GM12878 (cell line): ENCODE measurements at regions not wholly inside any gene's neighbourhood (a gene's known extent, or its start where the extent isn't known, plus 50 kb on each side); places are given as distances from the start of the nearest gene placed in this dataset.
A peak's percentile ranks its signal among the peaks of the same experiment; 100 is the strongest.

Experiments
- ATAC-seq: fragments of 200-7000 bp; cut with Tn5 transposase; 3 replicates; pipeline ENCODE4 v1.9.1; 2020; ENCODE audit warnings: mild to moderate bottlenecking, moderate library complexity
- BruUV-seq: library from RNA; stranded (reverse); fragments of 400-500 nt; replicated peaks from 2 replicates; lab custom pipeline; 2021; lab: Mats Ljungman, UMichigan
- CTCF ChIA-PET: fragments of 300-600 bp; sonication (Branson Sonifier 250); formaldehyde crosslinking; extraction: SDS; loops from one replicate; lab custom pipeline; 2021; ENCODE audit warnings: inconsistent platforms; lab: Yijun Ruan, JAX
- POLR2A ChIA-PET: fragments of 350-600 bp; formaldehyde crosslinking; extraction: SDS; loops from one replicate; lab custom pipeline; 2021; ENCODE audit warnings: inconsistent platforms; lab: Charles Lee
- RAD21 ChIA-PET: fragments of 300-600 bp; sonication (Branson Sonifier 250); formaldehyde crosslinking; loops from one replicate; lab custom pipeline; 2023; ENCODE audit warnings: antibody characterized with exemption; ENCODE audit not compliant: unreplicated experiment; lab: Charles Lee
- SMC1A ChIA-PET: fragments of 300-600 bp; sonication (Branson Sonifier 250); formaldehyde crosslinking; loops from one replicate; lab custom pipeline; 2023; ENCODE audit not compliant: unreplicated experiment, uncharacterized antibody; lab: Charles Lee
- DNase-seq: peaks from one replicate; pipeline ENCODE4 v3.0.0-alpha.2; 2011; ENCODE audit warnings: low read depth, low spot score
- FAIRE-seq: peaks from 3 replicates; lab custom pipeline; 2011; peaks lifted over from hg19 to GRCh38; lab: Jason Lieb, UNC
- H2AFZ ChIP-seq: 2 replicates; pipeline ENCODE4 v1.6.0; 2011; ENCODE audit warnings: low read depth, low read length, control low read depth; ENCODE audit not compliant: control insufficient read depth
- H3K27ac ChIP-seq: 2 replicates; pipeline ENCODE4 v1.5.1; 2011; ENCODE audit warnings: control low read depth; ENCODE audit not compliant: control insufficient read depth, insufficient read depth
- H3K27me3 ChIP-seq, 2 experiments: replicated peaks in 1 of 2; 2 replicates each; pipeline versions ENCODE4 v1.6.0 to v1.6.1; 2011; ENCODE audit warnings: low read length in 1 of 2; ENCODE audit not compliant: control insufficient read depth in 2 of 2, insufficient read depth in 2 of 2
- H3K36me3 ChIP-seq, 2 experiments: 2 replicates each; pipeline ENCODE4 v1.5.1; 2011; ENCODE audit warnings: low read length in 1 of 2; ENCODE audit not compliant: control insufficient read depth in 2 of 2, insufficient read depth in 2 of 2
- H3K4me1 ChIP-seq: 2 replicates; pipeline ENCODE4 v1.6.1; 2011; ENCODE audit warnings: mild to moderate bottlenecking, low read length, moderate library complexity, mixed read lengths; ENCODE audit not compliant: control insufficient read depth, insufficient read depth
- H3K4me2 ChIP-seq: 2 replicates; pipeline ENCODE4 v1.6.0; 2011; ENCODE audit warnings: control low read depth; ENCODE audit not compliant: control insufficient read depth, insufficient read depth
- H3K4me3 ChIP-seq: fragments of 200-600 bp; sonication (generic); 2 replicates; pipeline ENCODE4 v1.5.1; 2016
- H3K79me2 ChIP-seq: 2 replicates; pipeline ENCODE4 v1.6.0; 2011; ENCODE audit warnings: low read length; ENCODE audit not compliant: control insufficient read depth, insufficient read depth
- H3K9ac ChIP-seq: 2 replicates; pipeline ENCODE4 v1.8.0; 2011; ENCODE audit warnings: low read length, control low read depth, mixed read lengths; ENCODE audit not compliant: control insufficient read depth, insufficient read depth
- H3K9me3 ChIP-seq: replicated peaks from 3 replicates; pipeline ENCODE4 v1.5.1; 2011; ENCODE audit warnings: mild to moderate bottlenecking, low read length; ENCODE audit not compliant: control insufficient read depth, insufficient read depth
- H4K20me1 ChIP-seq: 2 replicates; pipeline ENCODE4 v1.6.0; 2011; ENCODE audit not compliant: control insufficient read depth, insufficient read depth
- BACH1 ChIP-seq: fragments of 450-650 bp; IDR thresholded peaks from 2 replicates; pipeline ENCODE4 v1.6.1; 2017; ENCODE audit warnings: mild to moderate bottlenecking, borderline replicate concordance
- CBFB ChIP-seq: IDR thresholded peaks from 2 replicates; pipeline ENCODE4 v1.6.1; 2016; ENCODE audit warnings: antibody characterized with exemption, low read depth
- CREM ChIP-seq: IDR thresholded peaks from 2 replicates; pipeline ENCODE4 v1.6.1; 2014; ENCODE audit warnings: antibody characterized with exemption, low read depth
- IKZF2 ChIP-seq, 2 experiments: fragments of 450-650 bp; IDR thresholded peaks; 2 replicates each; pipeline ENCODE4 v1.6.1; 2017; ENCODE audit warnings: mild to moderate bottlenecking in 2 of 2, moderate library complexity in 2 of 2
- MTA2 ChIP-seq: fragments of 450-650 bp; IDR thresholded peaks from 2 replicates; pipeline ENCODE4 v1.6.1; 2016; ENCODE audit warnings: low read depth, mild to moderate bottlenecking, moderate library complexity
- POU2F2 ChIP-seq: IDR thresholded peaks from 3 replicates; pipeline ENCODE4 v1.6.1; 2011; ENCODE audit warnings: low read depth, mild to moderate bottlenecking, low read length, borderline replicate concordance
- SKIL ChIP-seq: fragments of 450-650 bp; IDR thresholded peaks from 2 replicates; pipeline ENCODE4 v1.6.1; 2017; ENCODE audit warnings: mild to moderate bottlenecking, low read depth, inconsistent platforms; ENCODE audit not compliant: poor library complexity, severe bottlenecking
- SMAD1 ChIP-seq: fragments of 450-650 bp; IDR thresholded peaks from 2 replicates; pipeline ENCODE4 v1.6.1; 2018; ENCODE audit warnings: mild to moderate bottlenecking, low read depth; ENCODE audit not compliant: partially characterized antibody
- SMARCA5 ChIP-seq: fragments of 450-650 bp; IDR thresholded peaks from 2 replicates; pipeline ENCODE4 v1.6.1; 2017; ENCODE audit warnings: mild to moderate bottlenecking
- SPI1 ChIP-seq: IDR thresholded peaks from 2 replicates; pipeline ENCODE4 v1.6.1; 2011; ENCODE audit warnings: low read depth, mild to moderate bottlenecking, low read length, moderate library complexity, borderline replicate concordance; ENCODE audit not compliant: insufficient read depth
- TAF1 ChIP-seq: IDR thresholded peaks from 2 replicates; pipeline ENCODE4 v1.6.1; 2011; ENCODE audit warnings: mild to moderate bottlenecking, low read depth, low read length, borderline replicate concordance
- YY1 ChIP-seq: IDR thresholded peaks from 2 replicates; pipeline ENCODE4 v1.6.1; 2011; ENCODE audit warnings: low read depth, mild to moderate bottlenecking, low read length
- WGBS: methylation state at CpG from one replicate; pipeline ENCODE4 v1.1.6; 2016; ENCODE audit warnings: low lambda C conversion rate; ENCODE audit not compliant: insufficient replicate concordance, insufficient coverage; ENCODE audit errors: missing lambda C conversion rate; 5-methylcytosine and 5-hydroxymethylcytosine counted together
- in situ Hi-C: fragments of 300-500 bp; cut with MboI; formaldehyde crosslinking; loops from 9 replicates; pipeline ENCODE4 v1.14.3; 2018; ENCODE audit warnings: mixed read lengths
- intact Hi-C: fragments of 100-400 bp; cut with micrococcal nuclease; formaldehyde crosslinking; loops from one replicate; pipeline ENCODE4 v1.14.2; 2022; ENCODE audit not compliant: unreplicated experiment
- TF ChIP-seq, protein P1 (sequence below): fragments of 450-650 bp; IDR thresholded peaks from 2 replicates; pipeline ENCODE4 v1.6.1; 2016; ENCODE audit warnings: mild to moderate bottlenecking
- TF ChIP-seq, protein P2 (sequence below): fragments of 450-650 bp; IDR thresholded peaks from 2 replicates; pipeline ENCODE4 v1.6.1; 2017; ENCODE audit warnings: mild to moderate bottlenecking, moderate library complexity

DNA sequence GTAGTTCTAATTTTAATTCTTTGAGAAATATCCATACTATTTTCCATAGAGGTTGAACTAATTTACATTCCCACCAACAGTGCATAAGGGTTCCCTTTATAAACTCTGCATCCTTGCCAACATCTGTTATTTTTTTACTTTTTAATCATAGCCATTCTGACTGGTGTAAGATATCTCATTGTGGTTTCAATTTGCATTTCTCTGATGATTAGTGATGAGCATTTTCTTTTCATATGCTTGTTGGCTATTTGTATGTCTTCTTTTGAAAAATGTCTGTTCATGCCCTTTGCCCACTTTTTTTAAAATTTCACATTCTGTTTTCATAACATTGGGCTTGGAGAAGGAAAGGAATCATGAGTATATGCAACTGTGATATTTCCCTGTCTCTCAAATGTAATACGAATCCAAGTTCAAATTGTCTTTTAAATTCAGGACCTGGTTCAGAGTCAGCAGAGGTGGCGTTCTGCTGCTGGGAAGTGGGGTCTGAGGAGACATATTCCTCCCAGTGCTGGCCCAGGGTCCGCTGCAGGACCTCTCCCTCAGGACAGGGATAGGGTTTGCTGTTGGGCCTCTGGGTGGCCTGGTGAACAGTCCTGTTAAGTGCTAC is 81.2 kb upstream of the ETV6 start:
- CTCF ChIA-PET, result interaction anchor here (0.8 to 3.7 kb wide), 7 partner anchors 11 to 464 kb away, joined by 3 to 39 read pairs (median 6); no protein-coding TSS in a partner anchor
- POLR2A ChIA-PET, result interaction anchor here (0.9 to 4.1 kb wide), 6 partner anchors 11 to 192 kb away, joined by 3 to 42 read pairs (median 5); partner anchors contain the start of gene ETV6
- H3K9ac ChIP-seq, result peak overlapping the region; percentile 73
- SMC1A ChIA-PET, result interaction anchor here (0.6 to 5.4 kb wide), 12 partner anchors 8 to 464 kb away, joined by 3 to 84 read pairs (median 7); no protein-coding TSS in a partner anchor
- RAD21 ChIA-PET, result interaction anchor here (0.6 to 5.2 kb wide), 12 partner anchors 11 to 465 kb away, joined by 3 to 87 read pairs (median 4); no protein-coding TSS in a partner anchor
- H3K36me3 ChIP-seq, result no peaks in the 10 kb centered on the region
- DNase-seq (no peak), ATAC-seq (peak; percentile 28), FAIRE-seq (no peak)
- 7% methylated on average over 3 of the region's 3 CpGs for WGBS
- no TSS peak for BruUV-seq
- peak overlapping the region; percentile 88 for H3K4me2 ChIP-seq
- no peak overlapping the region for H2AFZ ChIP-seq
- H3K79me2 ChIP-seq, result peaks cover 2% of the 10 kb centered on the region
- H3K27me3 ChIP-seq, result no peaks in the 10 kb centered on the region
- peak overlapping the region; percentile 48 for H3K4me3 ChIP-seq
- intact Hi-C loops (loop anchor here (2.0 to 5.0 kb wide), 2 partner anchors 414 to 443 kb away; no protein-coding TSS in a partner anchor), in situ Hi-C loops (loop anchor here (5.0 to 25.0 kb wide), 4 partner anchors 269 to 1127 kb away; partner anchors contain the start of gene GPR19)
- peaks cover 2% of the 10 kb centered on the region; the same call in 2 of the 3 replicates for H3K9me3 ChIP-seq
- peak overlapping the region; percentile 98 for H3K27ac ChIP-seq
- peaks cover 52% of the 10 kb centered on the region for H3K4me1 ChIP-seq
- H4K20me1 ChIP-seq, result no peaks in the 10 kb centered on the region
- TF ChIP-seq SMAD1 (peak; percentile 42), SPI1 (no peak), SMARCA5 (peak; percentile 91), BACH1 (0 out of 2 replicates have a peak, but pooled peaks have one; percentile 11), IKZF2 (IDR thresholded peaks at IDR 0.05) (peak; percentile 6 to 48; a peak in 1 of 4 replicates), POU2F2 (peak; percentile 53; the same call in 1 of the 3 replicates), MTA2 (peak; percentile 5), YY1 (no peak), CREM (no peak), SKIL (peak; percentile 12), TAF1 (no peak), CBFB (no peak; the same call in 1 of the 2 replicates)
- TF ChIP-seq, protein P1, sequence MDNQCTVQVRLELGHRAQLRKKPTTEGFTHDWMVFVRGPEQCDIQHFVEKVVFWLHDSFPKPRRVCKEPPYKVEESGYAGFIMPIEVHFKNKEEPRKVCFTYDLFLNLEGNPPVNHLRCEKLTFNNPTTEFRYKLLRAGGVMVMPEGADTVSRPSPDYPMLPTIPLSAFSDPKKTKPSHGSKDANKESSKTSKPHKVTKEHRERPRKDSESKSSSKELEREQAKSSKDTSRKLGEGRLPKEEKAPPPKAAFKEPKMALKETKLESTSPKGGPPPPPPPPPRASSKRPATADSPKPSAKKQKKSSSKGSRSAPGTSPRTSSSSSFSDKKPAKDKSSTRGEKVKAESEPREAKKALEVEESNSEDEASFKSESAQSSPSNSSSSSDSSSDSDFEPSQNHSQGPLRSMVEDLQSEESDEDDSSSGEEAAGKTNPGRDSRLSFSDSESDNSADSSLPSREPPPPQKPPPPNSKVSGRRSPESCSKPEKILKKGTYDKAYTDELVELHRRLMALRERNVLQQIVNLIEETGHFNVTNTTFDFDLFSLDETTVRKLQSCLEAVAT, result peak; percentile 14; the same call in 1 of the 2 replicates
- TF ChIP-seq, protein P2, sequence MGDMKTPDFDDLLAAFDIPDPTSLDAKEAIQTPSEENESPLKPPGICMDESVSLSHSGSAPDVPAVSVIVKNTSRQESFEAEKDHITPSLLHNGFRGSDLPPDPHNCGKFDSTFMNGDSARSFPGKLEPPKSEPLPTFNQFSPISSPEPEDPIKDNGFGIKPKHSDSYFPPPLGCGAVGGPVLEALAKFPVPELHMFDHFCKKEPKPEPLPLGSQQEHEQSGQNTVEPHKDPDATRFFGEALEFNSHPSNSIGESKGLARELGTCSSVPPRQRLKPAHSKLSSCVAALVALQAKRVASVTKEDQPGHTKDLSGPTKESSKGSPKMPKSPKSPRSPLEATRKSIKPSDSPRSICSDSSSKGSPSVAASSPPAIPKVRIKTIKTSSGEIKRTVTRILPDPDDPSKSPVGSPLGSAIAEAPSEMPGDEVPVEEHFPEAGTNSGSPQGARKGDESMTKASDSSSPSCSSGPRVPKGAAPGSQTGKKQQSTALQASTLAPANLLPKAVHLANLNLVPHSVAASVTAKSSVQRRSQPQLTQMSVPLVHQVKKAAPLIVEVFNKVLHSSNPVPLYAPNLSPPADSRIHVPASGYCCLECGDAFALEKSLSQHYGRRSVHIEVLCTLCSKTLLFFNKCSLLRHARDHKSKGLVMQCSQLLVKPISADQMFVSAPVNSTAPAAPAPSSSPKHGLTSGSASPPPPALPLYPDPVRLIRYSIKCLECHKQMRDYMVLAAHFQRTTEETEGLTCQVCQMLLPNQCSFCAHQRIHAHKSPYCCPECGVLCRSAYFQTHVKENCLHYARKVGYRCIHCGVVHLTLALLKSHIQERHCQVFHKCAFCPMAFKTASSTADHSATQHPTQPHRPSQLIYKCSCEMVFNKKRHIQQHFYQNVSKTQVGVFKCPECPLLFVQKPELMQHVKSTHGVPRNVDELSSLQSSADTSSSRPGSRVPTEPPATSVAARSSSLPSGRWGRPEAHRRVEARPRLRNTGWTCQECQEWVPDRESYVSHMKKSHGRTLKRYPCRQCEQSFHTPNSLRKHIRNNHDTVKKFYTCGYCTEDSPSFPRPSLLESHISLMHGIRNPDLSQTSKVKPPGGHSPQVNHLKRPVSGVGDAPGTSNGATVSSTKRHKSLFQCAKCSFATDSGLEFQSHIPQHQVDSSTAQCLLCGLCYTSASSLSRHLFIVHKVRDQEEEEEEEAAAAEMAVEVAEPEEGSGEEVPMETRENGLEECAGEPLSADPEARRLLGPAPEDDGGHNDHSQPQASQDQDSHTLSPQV, result peak; percentile 72
